HG03575 (cell line): ENCODE measurements at regions not wholly inside any gene's neighbourhood (a gene's known extent, or its start where the extent isn't known, plus 50 kb on each side); places are given as distances from the start of the nearest gene placed in this dataset.

Source experiments
- ATAC-seq: cut with Tn5 transposase; IDR thresholded peaks from one replicate; pipeline ENCODE4 v1.9.1; 2021; ENCODE audit not compliant: unreplicated experiment, insufficient number of reproducible peaks, low FRiP score; ENCODE audit errors: extremely low read depth

- ATAC-seq = no peak
Observed at GRCh38 chr14:100670753-100671049, 56.0 kb upstream of the DLK1 start.

GRCh38 chr14:100671386-100671901, 55.2 kb upstream of the DLK1 start:
- no peak for ATAC-seq

DNA sequence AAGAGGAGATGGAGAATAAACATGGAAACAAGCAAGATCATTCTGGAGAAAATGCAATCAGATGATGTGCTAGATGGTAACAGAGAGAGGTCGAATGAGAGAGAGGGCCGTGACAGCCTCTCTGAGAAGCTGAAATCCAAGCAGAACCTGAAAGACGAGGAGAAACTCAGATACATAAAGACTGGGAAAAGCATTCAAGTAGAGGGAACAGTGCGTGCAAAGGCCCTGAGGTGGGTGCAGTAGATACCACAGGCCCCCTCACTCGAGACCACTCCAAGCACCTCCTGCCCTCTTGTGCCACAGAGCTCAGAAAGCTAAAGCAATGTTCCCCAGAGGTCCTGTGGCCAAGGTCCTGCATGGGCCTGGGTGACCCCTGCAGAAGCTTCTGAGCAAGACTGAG, 54.8 kb upstream of the DLK1 start:
- no peak for ATAC-seq

DNA sequence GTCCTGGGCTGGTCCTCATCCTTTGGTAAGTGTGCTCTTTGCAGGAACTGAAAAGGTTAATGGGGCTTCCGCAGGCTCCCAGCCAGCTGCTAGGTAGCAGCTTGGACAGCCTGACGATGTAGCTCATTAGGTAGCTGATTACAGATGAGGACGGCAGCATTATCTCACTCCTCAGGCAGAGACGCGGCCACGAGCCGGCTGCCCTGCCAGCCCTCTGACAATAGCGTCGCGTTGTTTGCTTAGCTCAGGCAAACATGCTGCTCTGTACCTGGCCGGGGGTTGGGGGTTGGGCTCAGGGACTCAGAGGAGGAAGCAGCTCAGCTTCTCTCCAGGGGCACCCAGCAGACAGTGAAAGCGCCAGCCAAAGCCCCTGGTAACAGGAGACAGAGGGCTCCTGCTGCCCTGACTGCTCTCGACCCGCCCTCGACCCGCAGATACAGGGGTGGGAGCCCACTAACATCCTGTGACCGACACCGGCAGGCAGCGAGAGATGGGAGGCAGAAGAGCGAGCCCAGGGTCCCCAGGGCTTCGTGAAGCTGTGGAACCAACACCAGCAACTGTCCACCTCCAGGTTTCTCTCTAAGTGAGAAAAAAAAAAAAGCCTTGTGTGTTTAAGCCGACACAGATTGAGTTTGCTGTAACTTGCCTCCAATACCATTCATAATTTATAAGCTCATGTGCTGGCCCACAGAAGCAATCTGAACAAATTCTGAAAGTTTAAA, 53.4 kb upstream of the DLK1 start:
- no peak for ATAC-seq

DNA sequence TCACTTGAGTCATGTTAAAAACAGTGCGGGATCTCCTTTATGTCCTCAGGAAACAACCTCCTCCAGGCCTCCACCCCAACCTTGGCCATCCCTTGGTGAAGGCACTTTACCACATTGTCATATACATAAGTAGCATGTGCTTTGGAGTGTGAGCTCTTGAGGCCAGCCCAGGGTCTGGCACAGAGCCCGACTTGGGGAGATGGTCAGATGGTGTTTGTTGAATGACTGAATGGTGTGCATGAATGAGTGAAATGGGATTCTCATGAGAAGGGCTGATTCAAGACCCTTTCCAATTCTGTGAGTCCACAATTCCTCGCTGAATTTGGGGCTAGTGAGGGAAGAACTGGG, 52.9 kb upstream of the DLK1 start:
- ATAC-seq = no peak

GRCh38 chr14:100674428-100674827, 52.3 kb upstream of the DLK1 start:
- no peak for ATAC-seq

DNA sequence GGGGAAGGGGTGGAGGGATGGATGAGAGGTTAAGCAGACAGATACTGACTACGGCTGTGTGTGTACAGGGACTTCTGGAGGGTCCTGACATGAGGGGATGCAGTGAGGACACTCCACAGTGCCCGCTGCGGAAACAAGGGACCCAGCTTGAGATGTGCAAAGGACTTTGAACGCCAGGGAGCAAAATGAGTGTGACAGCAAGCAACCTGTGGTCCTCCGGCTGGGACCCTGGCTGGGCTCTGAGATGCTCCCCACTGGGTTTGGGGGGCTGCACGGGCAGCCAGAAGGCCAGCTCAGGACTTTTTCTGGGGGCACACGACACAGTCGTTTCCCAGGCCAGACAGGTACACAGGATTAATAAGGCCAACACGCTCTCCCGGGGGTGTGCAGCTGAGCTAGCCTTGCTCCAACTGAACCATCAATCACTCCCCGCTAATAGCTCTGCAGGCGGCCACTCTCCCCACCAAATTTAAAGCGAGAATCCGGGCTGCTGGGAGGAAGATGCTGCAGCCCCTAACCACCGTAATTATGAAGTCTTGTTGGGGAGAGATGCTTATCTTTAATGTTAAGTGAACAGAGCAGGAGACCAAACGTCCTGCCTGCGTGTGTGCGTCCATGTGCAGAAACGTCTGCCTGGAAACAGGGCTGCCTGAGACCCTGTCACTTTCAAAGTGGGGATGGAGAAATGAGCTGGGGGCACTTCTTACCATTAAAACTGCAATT, 51.6 kb upstream of the DLK1 start:
- ATAC-seq = no peak

GRCh38 chr14:100675699-100676684, 50.7 kb upstream of the DLK1 start:
- ATAC-seq = no peak
